NCI-H526 treated with DMSO at 0.1 percent for 48 hours (cell line): ENCODE measurements at regions not wholly inside any gene's neighbourhood (a gene's known extent, or its start where the extent isn't known, plus 50 kb on each side); places are given as distances from the start of the nearest gene placed in this dataset.
"Not testable (repeated sequence)": the region's sequence is repeated elsewhere in the genome, so short reads cannot be mapped to it uniquely, and the experiment has no call there.

Source experiments
- DNase-seq: peaks from one replicate; lab custom pipeline; 2025; lab: John Stamatoyannopoulos, UW

- DNase-seq = no peak
Observed at GRCh38 chr4:79609817-79610216, 201.8 kb upstream of the GK2 start.

DNA sequence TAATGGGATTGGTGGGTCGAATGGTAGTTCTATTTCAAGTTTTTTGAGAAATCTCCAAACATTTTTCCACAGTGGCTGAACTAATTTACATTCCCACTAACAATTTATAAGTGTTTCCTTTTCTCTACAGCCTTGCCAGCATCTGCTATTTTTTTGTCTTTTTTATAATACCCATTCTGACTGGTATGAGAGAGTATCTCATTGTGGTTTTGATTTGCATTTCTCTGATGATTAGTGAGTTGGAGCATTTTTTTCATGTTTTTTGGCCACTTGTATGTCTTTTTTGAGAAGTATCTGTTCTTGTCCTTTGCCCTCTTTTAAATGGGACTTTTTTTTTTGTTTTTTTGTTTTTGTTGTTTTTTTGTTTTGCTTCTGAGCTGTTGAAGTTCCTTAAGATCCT is 200.0 kb upstream of the GK2 start:
- DNase-seq = no peak

GRCh38 chr4:79604152-79604551 is 196.1 kb upstream of the GK2 start:
- no peak for DNase-seq

DNA sequence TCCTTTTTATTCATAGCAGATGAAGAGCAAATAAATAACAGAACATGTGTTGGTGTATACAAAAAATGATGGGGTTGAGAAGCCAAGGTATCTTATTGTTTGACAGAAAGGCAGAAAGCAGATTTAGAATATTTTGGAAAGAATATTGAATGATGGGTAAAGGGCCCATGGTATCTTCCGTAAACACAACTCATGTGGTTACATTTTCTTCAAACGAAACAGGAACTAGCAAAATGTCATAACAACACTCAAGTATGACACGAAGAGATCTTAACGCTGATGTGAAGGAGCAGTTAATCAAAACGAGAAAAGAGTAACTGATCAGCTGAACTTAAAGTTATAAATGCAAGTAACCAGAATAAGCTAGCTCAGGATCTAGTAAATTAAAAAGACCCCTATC is 195.7 kb upstream of the GK2 start:
- no peak for DNase-seq

DNA sequence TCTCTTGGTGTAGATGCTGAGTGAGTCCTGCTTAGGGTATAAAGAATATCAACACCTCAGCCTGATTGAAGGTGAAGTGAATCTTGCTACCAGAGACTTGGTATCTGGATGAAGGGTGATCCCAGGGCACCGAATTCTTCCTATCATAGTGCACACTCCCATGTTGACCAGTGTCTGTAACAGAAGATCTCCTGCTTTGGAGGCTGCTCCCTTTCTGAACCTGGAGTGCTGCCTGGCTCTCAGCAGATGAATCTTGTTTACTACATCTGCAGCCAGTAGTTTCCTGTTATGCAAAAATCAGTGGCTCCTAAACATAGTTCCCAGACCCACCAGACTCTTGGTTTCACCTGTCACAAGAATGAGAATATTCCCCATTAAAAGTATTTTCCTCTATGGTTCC is 191.7 kb upstream of the GK2 start:
- DNase-seq = no peak

DNA sequence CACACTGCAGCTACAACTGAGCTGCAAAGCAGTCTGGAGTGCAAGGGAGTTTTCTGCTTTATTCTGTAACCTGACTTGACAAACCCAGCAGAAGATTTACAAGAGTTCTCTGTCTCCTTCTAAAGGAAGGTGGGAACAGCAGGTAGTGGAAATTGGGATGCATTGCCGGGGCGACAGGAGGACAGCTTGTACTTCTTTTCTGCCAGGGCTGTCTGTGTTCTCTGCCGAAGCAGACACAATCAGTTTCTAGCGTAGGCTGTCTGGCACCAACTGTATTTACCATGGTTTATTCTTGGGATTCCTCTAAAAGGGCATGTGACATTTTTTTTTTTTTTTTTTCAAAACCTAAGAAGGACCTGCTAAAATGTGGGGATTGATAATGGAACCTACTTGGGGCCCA is 190.8 kb upstream of the GK2 start:
- no peak for DNase-seq

GRCh38 chr4:79598214-79598613 is 190.2 kb upstream of the GK2 start:
- DNase-seq = no peak

- DNase-seq = no peak
Observed at GRCh38 chr4:79597266-79597665, 189.2 kb upstream of the GK2 start.

GRCh38 chr4:79592218-79592617 is 184.2 kb upstream of the GK2 start:
- not testable (repeated sequence) for DNase-seq

- DNase-seq = no peak
Observed at GRCh38 chr4:79588679-79589078, 180.7 kb upstream of the GK2 start.

- DNase-seq = not testable (repeated sequence)
Observed at GRCh38 chr4:79587207-79587606, 179.2 kb upstream of the GK2 start.

GRCh38 chr4:79585834-79586233 is 177.8 kb upstream of the GK2 start:
- no peak for DNase-seq

- DNase-seq = no peak
Observed at GRCh38 chr4:79585330-79585729, 177.3 kb upstream of the GK2 start.

- DNase-seq = no peak
Observed at GRCh38 chr4:79584902-79585301, 176.9 kb upstream of the GK2 start.

GRCh38 chr4:79584352-79584751 is 176.3 kb upstream of the GK2 start:
- no peak for DNase-seq

DNA sequence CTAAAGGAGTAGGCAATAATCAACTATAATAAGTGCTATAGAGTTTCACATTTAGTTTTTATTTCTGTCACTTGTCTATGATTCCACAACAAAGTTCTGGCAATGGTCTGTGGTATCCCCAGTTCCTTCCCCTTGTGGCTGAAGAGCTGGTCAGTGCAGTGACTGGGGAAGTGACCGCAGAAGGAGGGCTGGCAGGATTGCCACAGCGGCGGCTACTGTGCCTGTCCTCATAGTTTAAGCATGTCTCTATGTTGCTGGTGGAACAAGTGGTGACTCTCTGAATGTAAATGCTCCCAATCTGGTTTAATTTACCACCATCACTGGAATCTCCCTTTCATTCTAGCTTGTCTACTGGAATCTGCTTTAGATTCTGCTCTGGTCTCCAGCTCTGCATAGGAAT is 170.6 kb upstream of the GK2 start:
- DNase-seq = no peak

DNA sequence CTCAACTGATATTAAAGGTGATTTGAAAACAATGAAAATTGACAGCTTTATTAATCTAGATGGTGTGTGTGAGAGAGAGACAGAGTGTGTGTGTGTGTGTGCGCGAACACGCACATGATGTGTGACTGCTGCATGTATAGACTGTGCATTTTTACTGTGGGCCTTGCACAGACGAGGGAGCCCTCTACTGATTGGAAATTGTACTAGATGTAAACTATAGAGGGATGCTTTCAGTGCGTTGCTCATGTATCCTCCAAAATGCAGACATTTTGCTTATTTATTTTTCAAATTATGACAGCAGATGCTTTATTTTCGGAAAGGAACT is 168.4 kb upstream of the GK2 start:
- peak; percentile 14 for DNase-seq

DNA sequence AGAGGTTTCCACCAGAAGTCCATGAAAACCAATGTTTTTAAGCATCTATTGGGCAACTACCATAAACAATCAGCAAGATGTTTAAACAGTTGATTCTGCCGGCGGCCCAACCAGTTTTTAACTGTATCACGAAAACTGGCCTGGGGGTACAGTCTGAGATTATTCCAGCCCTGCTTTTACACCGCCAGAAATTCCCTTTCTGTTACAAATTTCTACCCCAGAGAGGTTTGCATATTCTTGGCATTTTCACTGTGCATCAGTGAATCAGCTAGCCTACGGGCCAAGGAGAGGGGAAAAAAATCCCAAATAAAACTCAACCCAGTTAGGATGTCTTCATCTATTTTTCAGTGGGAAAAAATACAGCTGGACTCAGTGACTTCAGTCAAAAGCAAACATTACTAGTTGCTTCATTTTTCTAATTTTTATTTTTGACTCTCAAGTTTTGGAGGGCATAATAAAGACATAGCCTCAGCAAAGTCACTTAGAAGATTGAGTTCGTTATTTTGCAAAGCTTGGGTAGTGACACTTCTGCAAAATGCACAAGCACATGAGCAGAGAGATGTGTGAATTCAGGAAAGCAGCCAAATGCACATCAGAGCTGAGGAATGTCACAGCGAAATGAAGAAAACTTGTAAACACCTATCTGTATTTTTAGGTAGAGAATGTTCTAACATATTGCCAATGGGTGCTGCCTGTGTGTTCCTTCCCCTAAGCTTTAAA is 167.8 kb upstream of the GK2 start:
- DNase-seq = no peak

DNA sequence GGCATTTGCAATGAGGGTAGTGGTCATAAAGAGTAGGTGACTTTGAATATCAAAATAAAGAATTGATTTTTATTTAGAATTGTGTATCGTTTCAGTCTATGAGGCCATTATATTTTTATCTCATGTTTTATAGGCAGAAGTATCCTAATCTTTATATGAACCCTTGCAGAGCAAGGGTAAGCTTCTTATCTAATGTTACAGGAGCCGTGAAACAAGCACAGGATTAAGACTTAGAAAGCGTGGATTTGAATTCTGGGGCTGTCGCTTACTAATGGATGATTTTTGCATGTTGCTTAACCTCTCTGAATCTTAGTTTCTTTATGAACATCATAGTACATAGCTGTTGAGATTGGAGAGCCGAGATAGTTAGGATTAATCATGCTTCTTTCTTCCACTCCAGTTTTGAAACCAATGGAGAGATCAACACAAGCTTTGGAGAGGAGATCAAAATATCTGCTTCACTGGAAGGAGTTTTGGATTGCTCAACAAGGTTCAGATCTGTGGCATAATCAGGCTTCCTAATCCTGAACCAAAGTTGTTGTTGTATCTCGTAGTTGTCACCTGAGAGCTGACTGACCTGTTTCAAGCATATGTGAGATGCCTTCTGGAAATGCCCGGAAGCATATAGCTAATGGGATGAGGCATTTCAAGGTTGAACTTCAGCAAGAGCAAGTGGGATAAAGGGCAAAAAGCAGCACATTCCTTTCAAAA is 166.9 kb upstream of the GK2 start:
- DNase-seq = no peak

- DNase-seq = no peak
Observed at GRCh38 chr4:79563219-79563618, 155.2 kb upstream of the GK2 start.

GRCh38 chr4:79561751-79562150 is 153.7 kb upstream of the GK2 start:
- no peak for DNase-seq

DNA sequence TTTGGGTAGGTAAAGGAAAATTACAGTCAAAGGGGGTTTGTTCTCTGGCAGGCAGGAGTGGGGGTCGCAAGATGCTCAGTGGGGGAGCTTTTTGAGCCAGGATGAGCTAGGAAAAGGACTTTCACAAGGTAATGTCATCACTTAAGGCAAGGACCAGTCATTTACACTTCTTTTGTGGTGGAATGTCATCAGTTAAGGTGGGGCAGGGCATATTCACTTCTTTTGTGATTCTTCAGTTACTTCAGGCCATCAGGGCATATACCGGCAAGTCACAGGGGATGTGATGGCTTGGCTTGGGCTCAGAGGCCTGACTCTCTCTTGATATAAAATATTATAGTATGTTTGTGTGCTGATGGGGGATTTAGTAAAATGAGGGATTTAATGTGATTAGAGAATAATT is 151.4 kb upstream of the GK2 start:
- DNase-seq = not testable (repeated sequence)

DNA sequence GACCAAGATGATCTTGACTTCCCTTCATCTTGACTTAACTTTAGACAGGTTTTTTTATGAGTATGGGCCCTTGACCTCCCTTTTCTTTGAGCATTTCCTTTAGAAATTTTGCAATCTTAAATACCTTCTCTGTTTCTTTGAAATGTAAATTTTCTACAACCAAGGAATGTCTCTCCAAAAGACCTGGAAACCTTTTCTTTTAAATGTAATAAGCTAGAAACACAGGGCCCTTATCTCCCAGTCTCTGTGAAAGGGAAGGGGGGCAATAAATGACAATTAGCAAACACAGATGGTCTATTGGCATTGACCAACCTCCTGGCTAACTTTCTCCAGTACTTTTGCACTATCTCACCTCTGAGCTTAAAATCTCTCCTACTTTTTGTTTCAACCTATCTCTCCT is 144.3 kb upstream of the GK2 start:
- no peak for DNase-seq

- no peak for DNase-seq
Observed at GRCh38 chr4:79551555-79551954, 143.5 kb upstream of the GK2 start.
